Common myeloid progenitor, CD34-positive (primary cell): ENCODE measurements at regions not wholly inside any gene's neighbourhood (a gene's known extent, or its start where the extent isn't known, plus 50 kb on each side); places are given as distances from the start of the nearest gene placed in this dataset.

ENCODE experiments used
- CTCF ChIA-PET: fragments of 350-600 bp; sonication (Branson Sonifier 250); formaldehyde crosslinking; loops from one replicate; lab custom pipeline; 2021; ENCODE audit warnings: antibody characterized with exemption; lab: Charles Lee
- POLR2A ChIA-PET: fragments of 350-600 bp; sonication (Branson Sonifier 250); formaldehyde crosslinking; loops from one replicate; lab custom pipeline; 2021; ENCODE audit warnings: antibody characterized with exemption; lab: Charles Lee
- DNase-seq, 3 donors: peaks; one replicate each; pipeline versions ENCODE4 v3.0.0 to v3.0.0-alpha.2; 2013
- H3K27ac ChIP-seq, 2 experiments: 1 replicate in 1 of 2; 2 replicates in 1 of 2; pipeline ENCODE4 v1.7.0; 2013; ENCODE audit warnings: inconsistent platforms in 2 of 2, low read length in 2 of 2, mild to moderate bottlenecking in 2 of 2, low read depth in 1 of 2, moderate library complexity in 1 of 2; ENCODE audit not compliant: severe bottlenecking in 2 of 2, insufficient read depth in 1 of 2, poor library complexity in 1 of 2
- H3K27me3 ChIP-seq, 5 experiments: replicated peaks in 2 of 5; 1 replicate in 3 of 5; 2 replicates in 2 of 5; pipeline versions ENCODE4 v1.6.1 to v1.7.0; 2013; ENCODE audit warnings: low read length in 4 of 5, mild to moderate bottlenecking in 2 of 5, moderate library complexity in 2 of 5, inconsistent platforms in 1 of 5; ENCODE audit not compliant: insufficient read depth in 5 of 5, control insufficient read depth in 4 of 5
- H3K36me3 ChIP-seq, 4 experiments: 1 replicate in 2 of 4; 2 replicates in 2 of 4; pipeline versions ENCODE4 v1.6.1 to v1.7.0; 2013; ENCODE audit warnings: low read length in 3 of 4, control low read depth in 1 of 4, mild to moderate bottlenecking in 1 of 4; ENCODE audit not compliant: control insufficient read depth in 4 of 4, insufficient read depth in 4 of 4
- H3K4me1 ChIP-seq, 4 experiments: 1 replicate in 3 of 4; 2 replicates in 1 of 4; pipeline versions ENCODE4 v1.6.1 to v1.7.1; 2013; ENCODE audit warnings: low read length in 3 of 4, mild to moderate bottlenecking in 3 of 4, control low read depth in 1 of 4, inconsistent platforms in 1 of 4, moderate library complexity in 1 of 4; ENCODE audit not compliant: control insufficient read depth in 4 of 4, insufficient read depth in 4 of 4; ENCODE audit errors: control extremely low read depth in 1 of 4
- H3K4me3 ChIP-seq, 7 experiments: 1 replicate in 4 of 7; 2 replicates in 3 of 7; pipeline versions ENCODE4 v1.5.1 to v1.7.0; 2013; ENCODE audit warnings: mild to moderate bottlenecking in 7 of 7, low read length in 6 of 7, moderate library complexity in 6 of 7, inconsistent platforms in 2 of 7, low read depth in 2 of 7, control low read depth in 1 of 7; ENCODE audit not compliant: insufficient read depth in 4 of 7, control insufficient read depth in 1 of 7; ENCODE audit errors: extremely low read depth in 1 of 7
- H3K9me3 ChIP-seq, 5 experiments: 1 replicate in 4 of 5; 2 replicates in 1 of 5; pipeline versions ENCODE4 v1.6.1 to v1.7.1; 2013; ENCODE audit warnings: low read length in 4 of 5, mild to moderate bottlenecking in 2 of 5, inconsistent platforms in 1 of 5, low read depth in 1 of 5, moderate library complexity in 1 of 5; ENCODE audit not compliant: control insufficient read depth in 4 of 5, insufficient read depth in 2 of 5; ENCODE audit errors: control extremely low read depth in 1 of 5
- WGBS: methylation state at CpG from one replicate; pipeline ENCODE4 v1.1.5; 2013; ENCODE audit not compliant: insufficient coverage; 5-methylcytosine and 5-hydroxymethylcytosine counted together

DNA sequence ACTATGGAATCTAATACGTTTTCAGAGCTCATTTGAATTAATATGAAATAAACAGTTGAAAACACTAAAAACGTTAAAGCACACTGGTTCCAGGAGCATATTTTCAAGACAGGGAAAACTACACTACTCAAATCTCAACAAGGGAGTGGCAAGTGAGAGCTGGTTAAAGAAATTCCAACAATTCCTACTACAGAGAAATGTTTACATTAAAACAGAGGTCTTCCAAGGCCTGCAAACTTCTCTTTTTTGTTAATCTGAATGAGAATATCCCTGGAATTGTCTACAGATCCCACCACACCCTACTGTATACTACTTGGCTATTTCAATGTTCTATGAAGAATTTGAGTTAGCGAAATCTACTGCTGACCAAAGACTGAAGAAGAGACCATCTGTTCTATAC lies 231.5 kb downstream of the ZEB2 start:
- peaks cover 0 to 5% (median 0%) of the 10 kb centered on the region in 5 experiments for H3K9me3 ChIP-seq
- DNase-seq, result no peak
- POLR2A ChIA-PET, result no interaction called here
- H3K27me3 ChIP-seq, result no peaks in the 10 kb centered on the region
- no CpG with 5 or more reads among the region's 3 CpGs for WGBS
- no peak overlapping the region for H3K4me3 ChIP-seq
- H3K4me1 ChIP-seq, result no peaks in the 10 kb centered on the region
- CTCF ChIA-PET, result interaction anchor here (1.1 kb wide), 1 partner anchor 9 kb away, joined by 3 read pairs; no protein-coding TSS in a partner anchor
- H3K27ac ChIP-seq, result no peak overlapping the region
- H3K36me3 ChIP-seq, result peaks cover 0 to 3% (median 0%) of the 10 kb centered on the region in 4 experiments

DNA sequence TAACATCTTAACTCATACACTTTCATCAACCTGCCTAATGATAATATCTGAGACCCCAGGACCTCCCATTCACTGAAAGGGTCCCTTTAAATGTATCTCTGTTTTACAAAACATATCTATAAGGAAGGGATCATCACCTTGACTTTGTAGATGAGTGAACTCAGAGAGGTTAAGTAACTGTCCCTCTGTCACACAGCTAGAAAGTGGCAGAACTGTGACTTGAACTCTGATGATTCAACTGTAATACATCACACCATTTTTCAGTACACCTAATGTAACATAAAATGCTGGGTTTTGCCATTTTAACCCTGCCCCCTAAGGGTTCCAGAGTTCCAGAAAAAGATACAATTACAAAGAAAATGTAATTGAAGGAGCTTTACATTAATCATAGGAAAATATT lies 234.6 kb downstream of the ZEB2 start:
- H3K27me3 ChIP-seq, result no peaks in the 10 kb centered on the region
- DNase-seq, result no peak
- POLR2A ChIA-PET, result interaction anchor here (0.8 to 0.9 kb wide), 2 partner anchors 11 to 51 kb away, joined by 3 read pairs; no protein-coding TSS in a partner anchor
- no peak overlapping the region for H3K4me3 ChIP-seq
- H3K9me3 ChIP-seq, result no peaks in the 10 kb centered on the region
- H3K27ac ChIP-seq, result no peak overlapping the region
- H3K36me3 ChIP-seq, result peaks cover 0 to 3% (median 0%) of the 10 kb centered on the region in 4 experiments
- H3K4me1 ChIP-seq, result no peaks in the 10 kb centered on the region
- CTCF ChIA-PET, result interaction anchor here (0.9 kb wide), 1 partner anchor 26 kb away, joined by 3 read pairs; no protein-coding TSS in a partner anchor

DNA sequence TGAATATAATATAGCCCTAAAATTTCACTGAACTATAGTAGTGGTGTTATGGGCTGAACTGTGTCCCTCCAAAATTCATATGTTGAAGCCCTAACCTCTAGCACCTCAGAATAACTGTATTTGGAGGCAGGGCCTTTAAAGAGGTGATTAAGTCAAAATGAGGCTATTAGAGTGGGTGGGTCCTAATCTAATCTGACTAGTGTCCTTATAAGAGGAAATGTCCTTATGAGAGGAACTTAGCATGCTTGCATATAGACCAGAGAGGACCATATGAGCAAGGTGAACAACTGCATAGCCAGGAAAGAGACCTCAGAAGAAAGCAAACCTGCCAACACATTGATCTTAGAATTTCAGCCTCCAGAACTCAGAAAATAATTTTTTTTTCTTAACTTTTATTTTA lies 238.4 kb downstream of the ZEB2 start:
- DNase-seq, result no peak
- CTCF ChIA-PET, result interaction anchor here (1.2 kb wide), 1 partner anchor 11 kb away, joined by 3 read pairs; no protein-coding TSS in a partner anchor
- no peaks in the 10 kb centered on the region for H3K4me1 ChIP-seq
- no peaks in the 10 kb centered on the region for H3K9me3 ChIP-seq
- no peak overlapping the region for H3K4me3 ChIP-seq
- POLR2A ChIA-PET, result no interaction called here
- no peaks in the 10 kb centered on the region for H3K27me3 ChIP-seq
- H3K36me3 ChIP-seq, result peaks cover 0 to 3% (median 0%) of the 10 kb centered on the region in 4 experiments
- no peak overlapping the region for H3K27ac ChIP-seq

DNA sequence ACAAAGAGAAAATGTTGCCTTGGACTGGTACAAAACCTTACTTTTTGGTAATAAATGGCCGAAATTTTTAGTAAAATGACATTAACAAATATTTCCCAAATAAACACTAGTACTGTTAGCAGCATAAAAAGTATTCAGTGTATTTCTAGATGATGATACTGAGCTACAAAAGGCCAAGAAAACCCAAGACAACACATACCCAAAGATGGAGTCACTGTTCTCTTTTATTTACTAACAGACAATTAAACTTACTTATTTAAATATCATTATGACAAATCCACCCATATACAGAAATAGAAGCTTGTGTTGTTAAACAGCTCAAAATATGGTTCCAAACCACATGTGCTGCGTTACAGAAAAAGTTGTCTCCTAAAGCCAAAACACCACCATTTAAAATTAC lies 239.9 kb downstream of the ZEB2 start:
- no CpG with 5 or more reads among the region's 2 CpGs for WGBS
- H3K27ac ChIP-seq, result no peak overlapping the region
- CTCF ChIA-PET, result interaction anchor here (0.6 kb wide), 1 partner anchor 9 kb away, joined by 3 read pairs; no protein-coding TSS in a partner anchor
- no peaks in the 10 kb centered on the region for H3K9me3 ChIP-seq
- H3K4me3 ChIP-seq, result no peak overlapping the region
- peaks cover 0 to 3% (median 0%) of the 10 kb centered on the region in 4 experiments for H3K36me3 ChIP-seq
- no peaks in the 10 kb centered on the region for H3K27me3 ChIP-seq
- no peak for DNase-seq
- no peaks in the 10 kb centered on the region for H3K4me1 ChIP-seq
- POLR2A ChIA-PET, result no interaction called here

DNA sequence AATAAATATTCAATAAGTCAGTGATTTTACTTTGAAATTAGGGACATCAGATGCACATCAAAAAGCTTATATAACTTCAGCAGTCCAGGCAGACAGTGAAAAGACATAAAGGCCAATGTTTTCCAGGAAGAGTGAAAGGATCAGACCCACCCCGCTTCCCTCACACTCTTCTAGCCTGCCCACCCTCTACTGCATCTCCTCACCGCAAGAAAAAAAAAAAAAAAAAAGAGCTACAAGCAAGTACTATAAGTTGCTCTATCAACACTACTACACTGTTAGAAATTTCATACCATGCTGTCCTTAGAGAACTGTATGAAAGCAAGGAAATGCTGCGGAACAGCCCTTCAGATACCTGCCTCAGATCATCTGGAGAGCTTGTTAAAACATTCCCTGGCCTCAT lies 240.8 kb downstream of the ZEB2 start:
- Histone ChIP-seq H3K27ac (no peak overlapping the region), H3K4me1 (no peaks in the 10 kb centered on the region), H3K36me3 (peaks cover 0 to 3% (median 2%) of the 10 kb centered on the region in 4 experiments), H3K27me3 (no peaks in the 10 kb centered on the region), H3K4me3 (no peak overlapping the region), H3K9me3 (no peaks in the 10 kb centered on the region)
- DNase-seq, result no peak
- CTCF ChIA-PET, result interaction anchor here (0.6 kb wide), 1 partner anchor 10 kb away, joined by 3 read pairs; no protein-coding TSS in a partner anchor
- POLR2A ChIA-PET, result no interaction called here
- WGBS, result 92% methylated on average over 3 of the region's 3 CpGs

DNA sequence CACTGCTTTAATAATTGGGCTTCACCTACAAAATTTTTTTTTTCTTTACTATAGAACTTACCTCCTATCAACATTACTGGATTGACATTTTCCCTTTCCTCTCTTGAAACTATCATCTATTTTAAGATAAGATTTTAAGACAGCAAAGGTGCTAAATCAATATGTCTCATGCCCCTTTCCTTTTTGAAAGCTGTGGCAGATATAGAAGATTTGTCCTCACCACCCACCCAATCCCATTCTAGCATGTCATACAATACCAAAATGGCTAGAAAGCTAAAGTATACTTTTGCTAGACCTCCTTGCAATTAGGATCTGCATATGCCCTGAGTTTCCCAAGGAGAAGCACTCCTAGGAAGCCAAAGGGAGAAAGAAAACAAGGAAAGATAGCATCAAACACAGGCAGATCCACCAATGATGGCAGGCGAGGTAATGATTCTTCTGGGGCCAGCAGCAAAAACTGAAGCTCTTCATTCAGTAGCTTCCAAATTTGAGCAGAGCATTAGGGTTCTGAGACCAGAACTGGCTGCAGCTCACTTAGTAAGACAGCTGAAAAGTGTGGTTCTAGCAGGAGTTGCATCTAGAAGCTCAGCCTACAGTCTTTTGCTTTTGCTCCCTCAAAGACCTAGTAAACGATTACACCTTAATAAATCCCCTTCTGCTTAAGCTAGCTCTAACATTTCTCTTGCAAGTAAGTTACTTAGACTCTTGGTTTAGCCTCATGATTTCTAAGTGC lies 242.1 kb downstream of the ZEB2 start:
- Histone ChIP-seq H3K36me3 (peaks cover 0 to 5% (median 3%) of the 10 kb centered on the region in 4 experiments), H3K27ac (no peak overlapping the region), H3K9me3 (peaks cover 0 to 4% (median 0%) of the 10 kb centered on the region in 5 experiments), H3K4me3 (no peak overlapping the region), H3K4me1 (no peaks in the 10 kb centered on the region), H3K27me3 (no peaks in the 10 kb centered on the region)
- no peak for DNase-seq
- ChIA-PET CTCF (interaction anchor here (1.3 to 1.6 kb wide), 2 partner anchors 9 to 36 kb away, joined by 3 to 7 read pairs; no protein-coding TSS in a partner anchor), POLR2A (interaction anchor here (0.7 kb wide), 1 partner anchor 767 kb away, joined by 3 read pairs; no protein-coding TSS in a partner anchor)
- WGBS, result 100% methylated on average over 1 of the region's 2 CpGs

DNA sequence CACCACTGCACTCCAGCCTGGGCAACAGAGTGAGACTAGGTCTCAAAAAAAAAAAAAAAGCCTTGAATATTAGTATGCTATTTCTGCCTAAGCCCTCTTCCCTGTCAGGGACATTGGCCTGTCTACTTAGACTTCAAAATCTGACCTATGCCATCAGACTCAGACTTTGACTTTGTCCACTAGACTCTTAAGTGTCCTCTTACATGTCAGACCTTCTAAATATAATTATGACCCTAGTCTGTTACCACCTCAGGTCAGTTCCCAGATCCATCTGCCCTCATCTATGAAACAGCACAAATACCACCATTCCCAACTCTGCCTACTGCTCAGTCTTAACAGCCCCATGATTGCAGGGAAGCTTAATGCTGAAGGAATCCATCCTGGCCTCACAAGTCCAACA lies 244.6 kb downstream of the ZEB2 start:
- H3K4me3 ChIP-seq, result no peak overlapping the region
- ChIA-PET POLR2A (no interaction called here), CTCF (no interaction called here)
- H3K4me1 ChIP-seq, result no peaks in the 10 kb centered on the region
- DNase-seq, result no peak
- peaks cover 0 to 4% (median 0%) of the 10 kb centered on the region in 5 experiments for H3K9me3 ChIP-seq
- no peak overlapping the region for H3K27ac ChIP-seq
- H3K27me3 ChIP-seq, result no peaks in the 10 kb centered on the region
- H3K36me3 ChIP-seq, result peaks cover 0 to 5% (median 1%) of the 10 kb centered on the region in 4 experiments
